ENCODE measurements at regions not wholly inside any gene's neighbourhood (a gene's known extent, or its start where the extent isn't known, plus 50 kb on each side); places are given as distances from the start of the nearest gene placed in this dataset.

DNA sequence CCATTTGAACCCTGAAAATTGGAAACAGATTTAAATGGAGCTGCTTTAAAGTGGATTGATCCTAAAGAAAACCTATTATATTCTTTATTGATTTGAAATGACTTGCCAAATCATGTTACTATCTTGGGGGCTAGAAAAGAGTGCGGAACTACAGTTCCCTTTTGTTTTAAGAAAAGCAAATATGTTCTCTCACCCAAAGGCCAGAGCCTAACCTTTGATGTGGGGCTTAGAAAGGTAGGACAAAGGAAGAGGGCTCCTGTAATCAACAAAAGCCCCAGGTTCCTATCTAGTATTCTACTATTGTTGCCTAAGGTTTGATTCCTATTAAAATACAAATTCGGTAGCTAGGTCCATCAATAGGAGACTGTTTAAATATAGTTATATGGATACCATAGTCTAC lies 100.8 kb upstream of the BEND6 start:
- H3K79me2 ChIP-seq (ENCODE audit: control insufficient read depth, insufficient read depth, low read length), result peaks cover 26% of the 10 kb centered on the region
- intact Hi-C loops (cut with micrococcal nuclease; ENCODE audit: unreplicated experiment) (loop anchor here (5.0 kb wide), 1 partner anchor 312 kb away; no protein-coding TSS in a partner anchor), in situ Hi-C loops (cut with MboI) (no loop called here)
- no peak for FAIRE-seq
- no TSS peak for BruUV-seq (replicated peaks)
- no peak overlapping the region for H3K27ac ChIP-seq (ENCODE audit: control insufficient read depth, insufficient read depth)
- H3K4me2 ChIP-seq (ENCODE audit: control insufficient read depth, insufficient read depth), result no peak overlapping the region
- DNase-seq (ENCODE audit: low read depth, low spot score), result no peak
- H3K36me3 ChIP-seq (ENCODE audit: control insufficient read depth in 2 of 2, insufficient read depth in 2 of 2, low read length in 1 of 2), result no peaks in the 10 kb centered on the region
- H3K4me3 ChIP-seq, result no peak overlapping the region
- peaks cover 11% of the 10 kb centered on the region for H3K4me1 ChIP-seq (ENCODE audit: control insufficient read depth, insufficient read depth, low read length)
- H3K27me3 ChIP-seq (replicated peaks in 1 of 2; ENCODE audit: control insufficient read depth in 2 of 2, insufficient read depth in 2 of 2, low read length in 1 of 2), result no peaks in the 10 kb centered on the region
- ATAC-seq, result no peak
- RAD21 ChIA-PET (ENCODE audit: unreplicated experiment), result interaction anchor here (1.0 to 17.3 kb wide), 3 partner anchors 37 to 143 kb away, joined by 5 to 450 read pairs (median 276); no protein-coding TSS in a partner anchor
- POLR2A ChIA-PET, result interaction anchor here (0.6 kb wide), 1 partner anchor 187 kb away, joined by 3 read pairs; no protein-coding TSS in a partner anchor
- H2AFZ ChIP-seq (ENCODE audit: control insufficient read depth, low read depth, low read length), result no peak overlapping the region
- SMC1A ChIA-PET (ENCODE audit: uncharacterized antibody, unreplicated experiment), result interaction anchor here (1.1 to 12.9 kb wide), 7 partner anchors 8 to 218 kb away, joined by 3 to 358 read pairs (median 52); no protein-coding TSS in a partner anchor
- H4K20me1 ChIP-seq (ENCODE audit: control insufficient read depth, insufficient read depth), result no peaks in the 10 kb centered on the region
- H3K9ac ChIP-seq (ENCODE audit: control insufficient read depth, insufficient read depth, low read length), result no peak overlapping the region
- TF ChIP-seq IKZF2 (IDR thresholded peaks at IDR 0.05), result no peak
- TF ChIP-seq RFX5 (IDR thresholded peaks at IDR 0.05; ENCODE audit: low read depth, low read length), result no peak
- no peak for TF ChIP-seq NFYB (IDR thresholded peaks at IDR 0.05; ENCODE audit: insufficient read depth, low read depth, low read length)
- no peak for TF ChIP-seq MEF2A (IDR thresholded peaks at IDR 0.05; ENCODE audit: insufficient read depth, low read depth, low read length)
- TF ChIP-seq NRF1 (conservative IDR thresholded peaks at IDR 0.05; ENCODE audit: low read depth, low read length), result no peak
- no peak for TF ChIP-seq BMI1 (IDR thresholded peaks at IDR 0.05; ENCODE audit: borderline replicate concordance)
- TF ChIP-seq, protein P1, sequence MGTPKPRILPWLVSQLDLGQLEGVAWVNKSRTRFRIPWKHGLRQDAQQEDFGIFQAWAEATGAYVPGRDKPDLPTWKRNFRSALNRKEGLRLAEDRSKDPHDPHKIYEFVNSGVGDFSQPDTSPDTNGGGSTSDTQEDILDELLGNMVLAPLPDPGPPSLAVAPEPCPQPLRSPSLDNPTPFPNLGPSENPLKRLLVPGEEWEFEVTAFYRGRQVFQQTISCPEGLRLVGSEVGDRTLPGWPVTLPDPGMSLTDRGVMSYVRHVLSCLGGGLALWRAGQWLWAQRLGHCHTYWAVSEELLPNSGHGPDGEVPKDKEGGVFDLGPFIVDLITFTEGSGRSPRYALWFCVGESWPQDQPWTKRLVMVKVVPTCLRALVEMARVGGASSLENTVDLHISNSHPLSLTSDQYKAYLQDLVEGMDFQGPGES (IDR thresholded peaks at IDR 0.05), result no peak
- no peak for TF ChIP-seq ZBTB11 (CRISPR knock-in tag; IDR thresholded peaks at IDR 0.05)
- TF ChIP-seq NFYA (IDR thresholded peaks at IDR 0.05; ENCODE audit: borderline replicate concordance, low read depth, low read length), result no peak
- TF ChIP-seq NR2F1 (conservative IDR thresholded peaks at IDR 0.05), result no peak
- TF ChIP-seq, protein P2, sequence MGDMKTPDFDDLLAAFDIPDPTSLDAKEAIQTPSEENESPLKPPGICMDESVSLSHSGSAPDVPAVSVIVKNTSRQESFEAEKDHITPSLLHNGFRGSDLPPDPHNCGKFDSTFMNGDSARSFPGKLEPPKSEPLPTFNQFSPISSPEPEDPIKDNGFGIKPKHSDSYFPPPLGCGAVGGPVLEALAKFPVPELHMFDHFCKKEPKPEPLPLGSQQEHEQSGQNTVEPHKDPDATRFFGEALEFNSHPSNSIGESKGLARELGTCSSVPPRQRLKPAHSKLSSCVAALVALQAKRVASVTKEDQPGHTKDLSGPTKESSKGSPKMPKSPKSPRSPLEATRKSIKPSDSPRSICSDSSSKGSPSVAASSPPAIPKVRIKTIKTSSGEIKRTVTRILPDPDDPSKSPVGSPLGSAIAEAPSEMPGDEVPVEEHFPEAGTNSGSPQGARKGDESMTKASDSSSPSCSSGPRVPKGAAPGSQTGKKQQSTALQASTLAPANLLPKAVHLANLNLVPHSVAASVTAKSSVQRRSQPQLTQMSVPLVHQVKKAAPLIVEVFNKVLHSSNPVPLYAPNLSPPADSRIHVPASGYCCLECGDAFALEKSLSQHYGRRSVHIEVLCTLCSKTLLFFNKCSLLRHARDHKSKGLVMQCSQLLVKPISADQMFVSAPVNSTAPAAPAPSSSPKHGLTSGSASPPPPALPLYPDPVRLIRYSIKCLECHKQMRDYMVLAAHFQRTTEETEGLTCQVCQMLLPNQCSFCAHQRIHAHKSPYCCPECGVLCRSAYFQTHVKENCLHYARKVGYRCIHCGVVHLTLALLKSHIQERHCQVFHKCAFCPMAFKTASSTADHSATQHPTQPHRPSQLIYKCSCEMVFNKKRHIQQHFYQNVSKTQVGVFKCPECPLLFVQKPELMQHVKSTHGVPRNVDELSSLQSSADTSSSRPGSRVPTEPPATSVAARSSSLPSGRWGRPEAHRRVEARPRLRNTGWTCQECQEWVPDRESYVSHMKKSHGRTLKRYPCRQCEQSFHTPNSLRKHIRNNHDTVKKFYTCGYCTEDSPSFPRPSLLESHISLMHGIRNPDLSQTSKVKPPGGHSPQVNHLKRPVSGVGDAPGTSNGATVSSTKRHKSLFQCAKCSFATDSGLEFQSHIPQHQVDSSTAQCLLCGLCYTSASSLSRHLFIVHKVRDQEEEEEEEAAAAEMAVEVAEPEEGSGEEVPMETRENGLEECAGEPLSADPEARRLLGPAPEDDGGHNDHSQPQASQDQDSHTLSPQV (IDR thresholded peaks at IDR 0.05), result no peak
- no peak for TF ChIP-seq RELA (IDR thresholded peaks at IDR 0.05; ENCODE audit: borderline replicate concordance, partially characterized antibody)
- TF ChIP-seq HDAC6 (IDR thresholded peaks at IDR 0.05; ENCODE audit: unreplicated experiment), result no peak
- no peak for TF ChIP-seq IRF4 (IDR thresholded peaks at IDR 0.05; ENCODE audit: low read depth, low read length)
- H3K9me3 ChIP-seq (replicated peaks; ENCODE audit: control insufficient read depth, insufficient read depth, low read length), result no peaks in the 10 kb centered on the region
- CTCF ChIA-PET, result interaction anchor here (0.9 to 18.7 kb wide), 15 partner anchors 10 to 283 kb away, joined by 3 to 494 read pairs (median 4); no protein-coding TSS in a partner anchor
- 97% methylated on average over 2 of the region's 2 CpGs for WGBS (ENCODE audit: insufficient coverage, insufficient replicate concordance, low lambda C conversion rate, missing lambda C conversion rate)
